ENCODE measurements at regions not wholly inside any gene's neighbourhood (a gene's known extent, or its start where the extent isn't known, plus 50 kb on each side); places are given as distances from the start of the nearest gene placed in this dataset.

DNA sequence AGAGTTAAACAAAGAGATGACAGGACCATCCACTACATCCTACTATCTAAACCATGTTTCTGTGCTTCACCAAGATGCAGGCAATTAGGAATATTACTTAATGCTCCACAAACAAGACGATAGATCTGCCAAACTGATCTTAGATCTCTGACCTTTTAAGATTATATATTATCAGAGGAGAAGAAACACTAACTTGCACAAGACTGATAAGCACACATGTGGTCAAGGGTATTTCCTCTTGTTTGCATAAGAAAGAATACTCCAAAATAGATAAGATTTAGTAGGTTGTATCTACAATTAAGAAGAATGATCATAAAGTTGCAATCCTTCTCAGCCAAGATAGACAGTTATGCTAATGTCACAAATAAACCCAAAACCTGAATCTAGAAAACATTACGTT is 601.0 kb upstream of the ACO1 start:
- TF ChIP-seq CTCF (optimal IDR thresholded peaks at IDR 0.05 in 1 of 3, IDR thresholded peaks at IDR 0.05 in 1 of 3, conservative IDR thresholded peaks at IDR 0.05 in 1 of 3; ENCODE audit: extremely low read depth in 1 of 3, insufficient read depth in 2 of 3, low read length in 3 of 3) (no peak), EZH2 (IDR thresholded peaks at IDR 0.05; ENCODE audit: low read length) (no peak)

All from keratinocyte (primary cell).